T-helper 1 cell (primary cell): ENCODE measurements at regions not wholly inside any gene's neighbourhood (a gene's known extent, or its start where the extent isn't known, plus 50 kb on each side); places are given as distances from the start of the nearest gene placed in this dataset.

Experiments used
- DNase-seq, 5 donors: peaks; one replicate each; pipeline ENCODE4 v3.0.0-alpha.2; 2012 to 2020

- DNase-seq, result no peak
These were observed 167.9 kb upstream of the REG3A start for GRCh38 chr2:79327460-79327859.

GRCh38 chr2:79320871-79321270, 161.3 kb upstream of the REG3A start:
- no peak for DNase-seq

GRCh38 chr2:79294994-79295393, 135.4 kb upstream of the REG3A start:
- no peak for DNase-seq

GRCh38 chr2:79292958-79293315, 133.4 kb upstream of the REG3A start:
- DNase-seq, result no peak

GRCh38 chr2:79292239-79292957, 132.8 kb upstream of the REG3A start:
- no peak for DNase-seq

GRCh38 chr2:79275863-79276262, 116.3 kb upstream of the REG3A start:
- DNase-seq, result no peak

GRCh38 chr2:79275197-79275596, 115.6 kb upstream of the REG3A start:
- no peak for DNase-seq

GRCh38 chr2:79272616-79273015, 113.1 kb upstream of the REG3A start:
- DNase-seq, result no peak

- no peak for DNase-seq
These were observed 111.9 kb upstream of the REG3A start for GRCh38 chr2:79271456-79271855.

- no peak for DNase-seq
These were observed 101.3 kb upstream of the REG3A start for GRCh38 chr2:79260848-79261247.

- no peak for DNase-seq
These were observed 100.4 kb upstream of the REG3A start for GRCh38 chr2:79259959-79260358.

GRCh38 chr2:79259296-79259695, 99.7 kb upstream of the REG3A start:
- DNase-seq, result no peak

GRCh38 chr2:79253243-79253774, 93.8 kb upstream of the REG3A start:
- DNase-seq, result no peak

- DNase-seq, result no peak
These were observed 91.1 kb upstream of the REG3A start for GRCh38 chr2:79250656-79251055.

- no peak for DNase-seq
These were observed 89.2 kb upstream of the REG3A start for GRCh38 chr2:79248776-79249175.

- DNase-seq, result no peak
These were observed 75.6 kb upstream of the REG3A start for GRCh38 chr2:79235135-79235534.

GRCh38 chr2:79223539-79223938, 64.0 kb upstream of the REG3A start:
- no peak for DNase-seq

GRCh38 chr2:79219383-79219988, 59.9 kb upstream of the REG3A start:
- DNase-seq, result peak in 1 of 5 donors; percentile 18

- no peak for DNase-seq
These were observed 50.8 kb upstream of the REG3A start for GRCh38 chr2:79210274-79210917.
